ENCODE measurements at regions not wholly inside any gene's neighbourhood (a gene's known extent, or its start where the extent isn't known, plus 50 kb on each side); places are given as distances from the start of the nearest gene placed in this dataset.

GRCh38 chr21:24910591-24910990 is 696.7 kb downstream of the MRPL39 start:
- intact Hi-C loops (cut with micrococcal nuclease) = no loop called here
- Histone ChIP-seq H3K4me1 (no peaks in the 10 kb centered on the region), H3K9me3 (replicated peaks) (peaks cover 4% of the 10 kb centered on the region), H3K36me3 (no peaks in the 10 kb centered on the region), H3K27ac (replicated peaks) (no peak overlapping the region), H3K27me3 (ENCODE audit: low read depth) (no peaks in the 10 kb centered on the region), H3K4me3 (no peak overlapping the region)
- no peak for DNase-seq
- TF ChIP-seq CTCF (IDR thresholded peaks at IDR 0.05; ENCODE audit: borderline replicate concordance) = no peak

- H3K9me3 ChIP-seq (replicated peaks) = peaks cover 9% of the 10 kb centered on the region
- no peak overlapping the region for H3K27ac ChIP-seq (replicated peaks)
- H3K4me1 ChIP-seq = peaks cover 4% of the 10 kb centered on the region
- H3K27me3 ChIP-seq (ENCODE audit: low read depth) = no peaks in the 10 kb centered on the region
- DNase-seq = no peak
- intact Hi-C loops (cut with micrococcal nuclease) = no loop called here
- no peak overlapping the region for H3K4me3 ChIP-seq
- no peak for TF ChIP-seq CTCF (IDR thresholded peaks at IDR 0.05; ENCODE audit: borderline replicate concordance)
- no peaks in the 10 kb centered on the region for H3K36me3 ChIP-seq
These were observed 703.2 kb downstream of the MRPL39 start for GRCh38 chr21:24903994-24904635.

GRCh38 chr21:24899138-24899537 is 708.1 kb downstream of the MRPL39 start:
- Histone ChIP-seq H3K9me3 (replicated peaks) (peaks cover 9% of the 10 kb centered on the region), H3K4me1 (peaks cover 3% of the 10 kb centered on the region), H3K27me3 (ENCODE audit: low read depth) (no peaks in the 10 kb centered on the region), H3K4me3 (no peak overlapping the region), H3K27ac (replicated peaks) (no peak overlapping the region), H3K36me3 (no peaks in the 10 kb centered on the region)
- intact Hi-C loops (cut with micrococcal nuclease) = no loop called here
- no peak for DNase-seq
- no peak for TF ChIP-seq CTCF (IDR thresholded peaks at IDR 0.05; ENCODE audit: borderline replicate concordance)

GRCh38 chr21:24897883-24898282 is 709.4 kb downstream of the MRPL39 start:
- no peaks in the 10 kb centered on the region for H3K4me1 ChIP-seq
- peaks cover 9% of the 10 kb centered on the region for H3K9me3 ChIP-seq (replicated peaks)
- H3K4me3 ChIP-seq = no peak overlapping the region
- H3K36me3 ChIP-seq = no peaks in the 10 kb centered on the region
- no peak for DNase-seq
- H3K27me3 ChIP-seq (ENCODE audit: low read depth) = no peaks in the 10 kb centered on the region
- no peak for TF ChIP-seq CTCF (IDR thresholded peaks at IDR 0.05; ENCODE audit: borderline replicate concordance)
- intact Hi-C loops (cut with micrococcal nuclease) = no loop called here
- no peak overlapping the region for H3K27ac ChIP-seq (replicated peaks)

GRCh38 chr21:24896735-24897124 is 710.6 kb downstream of the MRPL39 start:
- no peaks in the 10 kb centered on the region for H3K27me3 ChIP-seq (ENCODE audit: low read depth)
- intact Hi-C loops (cut with micrococcal nuclease) = no loop called here
- no peaks in the 10 kb centered on the region for H3K36me3 ChIP-seq
- no peak overlapping the region for H3K4me3 ChIP-seq
- TF ChIP-seq CTCF (IDR thresholded peaks at IDR 0.05; ENCODE audit: borderline replicate concordance) = no peak
- no peak for DNase-seq
- H3K27ac ChIP-seq (replicated peaks) = no peak overlapping the region
- H3K9me3 ChIP-seq (replicated peaks) = peaks cover 9% of the 10 kb centered on the region
- H3K4me1 ChIP-seq = no peaks in the 10 kb centered on the region

Measured in left ventricle myocardium inferior (tissue), 1 donor.